Posterior cingulate gyrus (tissue), 11 donors: ENCODE measurements at regions not wholly inside any gene's neighbourhood (a gene's known extent, or its start where the extent isn't known, plus 50 kb on each side); places are given as distances from the start of the nearest gene placed in this dataset.
"Not testable (repeated sequence)": the region's sequence is repeated elsewhere in the genome, so short reads cannot be mapped to it uniquely, and the experiment has no call there.

ENCODE experiments used
- DNase-seq, 10 donors: peaks; one replicate each; pipeline versions ENCODE4 v3.0.0 to v3.0.0-alpha.2; 2020 to 2021; ENCODE audit warnings: mixed read lengths in 3 of 10
- intact Hi-C: fragments of 100-400 bp; cut with DNase I; formaldehyde crosslinking; loops from one replicate; pipeline ENCODE4 v1.15.1; 2023

DNA sequence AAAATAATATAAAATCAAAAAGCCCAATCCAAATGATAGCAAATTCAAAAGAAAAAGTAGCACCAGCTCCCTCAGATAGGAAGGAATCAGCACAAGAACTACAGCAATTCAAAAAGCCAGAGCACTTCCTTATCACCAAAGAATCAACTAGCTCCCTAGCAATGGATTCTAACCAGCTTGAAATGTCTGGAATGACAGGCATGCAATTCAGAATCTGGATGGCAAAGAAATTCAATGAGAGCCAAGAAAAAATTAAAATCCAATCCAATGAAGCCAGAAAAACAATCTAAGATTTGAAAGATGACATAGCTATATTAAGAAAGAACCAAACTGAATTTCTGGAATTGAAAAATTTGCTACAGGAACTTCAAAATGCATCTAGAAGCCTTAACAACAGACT is 1334.4 kb upstream of the ALCAM start:
- DNase-seq = no peak
- intact Hi-C loops = no loop called here

GRCh38 chr3:104040896-104041295 is 1325.8 kb upstream of the ALCAM start:
- no peak for DNase-seq
- intact Hi-C loops = no loop called here

GRCh38 chr3:104043001-104043543 is 1323.6 kb upstream of the ALCAM start:
- intact Hi-C loops = not testable (repeated sequence)
- peak in 4 of 10 donors; percentile 10 to 73 (median 36) for DNase-seq

- DNase-seq = no peak
- intact Hi-C loops = no loop called here
These were observed 1322.7 kb upstream of the ALCAM start for GRCh38 chr3:104044002-104044401.

DNA sequence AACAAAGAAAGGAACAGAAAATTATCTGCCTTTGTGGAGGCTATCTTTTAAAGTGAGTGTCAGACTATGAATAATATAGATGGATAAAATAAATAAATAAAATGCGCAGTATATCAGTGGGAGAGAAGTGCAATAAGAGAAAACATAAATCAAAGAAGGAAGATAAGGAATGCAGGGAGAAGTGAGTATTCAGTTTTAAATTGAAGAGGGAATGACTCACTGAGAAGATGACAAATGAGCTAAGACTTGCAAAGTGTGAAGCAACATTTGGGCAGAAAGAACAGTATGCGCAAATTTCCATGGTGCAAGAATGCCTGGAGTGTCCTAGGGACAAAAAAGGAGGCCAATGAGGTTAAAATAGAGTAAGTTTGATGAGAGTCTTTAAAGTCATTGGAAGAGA is 1300.1 kb upstream of the ALCAM start:
- intact Hi-C loops = no loop called here
- DNase-seq = no peak

DNA sequence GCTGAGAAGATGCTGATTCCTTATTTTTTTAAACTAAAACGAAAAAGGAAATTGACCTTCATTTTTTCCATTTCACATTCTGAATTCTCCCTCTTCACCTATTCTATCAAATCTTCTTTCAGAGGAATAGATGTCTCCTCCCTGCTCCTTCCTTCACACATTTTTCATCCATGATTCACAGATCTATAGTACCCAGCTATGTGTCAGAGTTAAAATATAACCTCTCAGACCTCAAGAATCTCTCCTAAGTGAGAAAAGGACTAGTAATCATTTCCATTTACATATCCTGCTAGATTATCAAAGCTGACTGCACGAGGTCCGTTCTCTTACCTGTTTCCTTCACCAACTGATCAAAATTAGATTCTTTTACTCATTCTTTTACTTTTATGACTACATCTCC is 1297.6 kb upstream of the ALCAM start:
- DNase-seq = no peak
- intact Hi-C loops = no loop called here

DNA sequence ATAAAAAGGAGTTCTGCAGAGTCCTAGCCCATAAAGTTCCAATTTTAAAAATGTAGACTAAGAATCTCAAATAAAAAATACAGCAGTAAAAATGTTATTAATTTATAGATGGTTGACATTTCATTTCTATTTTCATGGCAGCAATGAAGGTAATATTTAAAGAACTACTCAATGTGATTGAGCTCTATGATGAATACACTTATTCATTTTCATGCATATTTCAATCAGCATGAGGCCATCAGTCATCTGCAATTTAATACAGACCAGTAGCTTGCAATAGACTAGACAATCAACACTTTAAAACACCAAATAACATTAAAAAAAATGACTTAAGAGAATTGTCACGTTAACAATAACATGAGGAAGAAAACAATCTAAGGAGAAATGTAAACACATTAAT is 1295.8 kb upstream of the ALCAM start:
- intact Hi-C loops = no loop called here

GRCh38 chr3:104080088-104080626 is 1286.6 kb upstream of the ALCAM start:
- DNase-seq = no peak

More for the DNA sequence above, 1295.8 kb upstream of the ALCAM start:
- DNase-seq = no peak

GRCh38 chr3:104088738-104089137 is 1278.0 kb upstream of the ALCAM start:
- intact Hi-C loops = no loop called here
- DNase-seq = no peak

More at GRCh38 chr3:104080088-104080626, 1286.6 kb upstream of the ALCAM start:
- intact Hi-C loops = no loop called here

GRCh38 chr3:104089987-104090386 is 1276.7 kb upstream of the ALCAM start:
- intact Hi-C loops, DNase-seq: not testable (repeated sequence)

DNA sequence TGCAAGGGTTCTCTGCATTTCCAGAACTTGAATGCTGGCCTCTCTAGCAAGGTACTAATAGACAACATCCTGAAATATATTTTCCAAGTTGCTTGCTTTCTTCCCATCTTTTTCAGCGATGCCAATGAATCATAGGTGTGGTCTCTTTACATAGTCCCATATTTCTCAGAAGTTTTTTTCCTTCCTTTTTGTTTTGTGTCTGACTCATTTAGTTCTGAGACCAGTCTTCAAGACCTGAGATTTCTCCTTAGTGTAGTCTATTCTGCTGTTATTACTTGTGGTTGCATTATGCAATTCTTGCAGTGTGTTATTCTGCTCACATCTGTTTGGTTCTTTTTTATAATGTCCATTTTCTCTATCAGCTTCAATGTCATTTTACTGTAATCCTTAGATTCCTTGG is 1265.0 kb upstream of the ALCAM start:
- DNase-seq = no peak
- intact Hi-C loops = loop anchor here (10.0 kb wide), 1 partner anchor 1263 kb away; the partner anchor contains the start of gene ALCAM

GRCh38 chr3:104102386-104102785 is 1264.3 kb upstream of the ALCAM start:
- DNase-seq = no peak
- intact Hi-C loops = loop anchor here (10.0 kb wide), 1 partner anchor 1262 kb away; the partner anchor contains the start of gene ALCAM

DNA sequence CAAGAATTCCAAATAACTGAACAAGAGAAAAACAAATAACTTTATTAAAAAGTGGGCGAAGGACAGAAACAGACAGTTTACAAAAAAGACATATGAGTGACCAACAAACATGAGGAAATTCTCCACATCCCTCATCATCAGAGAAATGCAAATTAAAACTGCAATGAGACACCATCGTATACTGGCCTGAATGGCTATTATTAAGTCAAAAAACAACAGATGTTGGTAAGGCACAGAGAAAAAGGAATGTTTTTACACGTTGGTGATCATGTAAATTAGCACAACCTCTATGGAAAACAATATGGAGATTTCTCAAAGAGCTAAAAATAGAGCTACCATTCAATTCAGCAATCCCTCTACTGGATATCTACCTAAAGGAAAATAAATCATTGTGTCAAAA is 1260.4 kb upstream of the ALCAM start:
- intact Hi-C loops = loop anchor here (10.0 kb wide), 1 partner anchor 1259 kb away; the partner anchor contains the start of gene ALCAM
- no peak for DNase-seq

DNA sequence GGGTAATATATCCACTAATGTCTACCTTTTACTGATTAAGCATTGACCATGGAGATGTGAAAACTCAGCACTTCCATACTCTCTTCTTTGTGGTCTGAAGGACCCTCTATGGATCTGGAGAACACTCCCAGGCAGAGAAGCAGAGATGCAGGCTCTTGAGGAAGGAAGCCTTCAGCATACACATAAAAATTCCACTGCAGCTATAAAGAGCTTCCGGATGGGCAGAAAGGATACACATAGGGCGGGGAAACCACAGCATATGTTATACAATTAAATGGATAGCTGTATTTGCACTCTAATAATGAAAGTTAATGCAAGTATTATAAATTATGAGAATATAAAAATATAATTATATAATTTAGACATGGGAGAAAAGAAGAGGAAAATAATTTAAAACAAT is 1258.2 kb upstream of the ALCAM start:
- intact Hi-C loops = loop anchor here (10.0 kb wide), 1 partner anchor 1256 kb away; the partner anchor contains the start of gene ALCAM
- DNase-seq = no peak

GRCh38 chr3:104126463-104126862 is 1240.2 kb upstream of the ALCAM start:
- intact Hi-C loops = no loop called here
- DNase-seq = peak in 2 of 10 donors; percentile 20 to 32

DNA sequence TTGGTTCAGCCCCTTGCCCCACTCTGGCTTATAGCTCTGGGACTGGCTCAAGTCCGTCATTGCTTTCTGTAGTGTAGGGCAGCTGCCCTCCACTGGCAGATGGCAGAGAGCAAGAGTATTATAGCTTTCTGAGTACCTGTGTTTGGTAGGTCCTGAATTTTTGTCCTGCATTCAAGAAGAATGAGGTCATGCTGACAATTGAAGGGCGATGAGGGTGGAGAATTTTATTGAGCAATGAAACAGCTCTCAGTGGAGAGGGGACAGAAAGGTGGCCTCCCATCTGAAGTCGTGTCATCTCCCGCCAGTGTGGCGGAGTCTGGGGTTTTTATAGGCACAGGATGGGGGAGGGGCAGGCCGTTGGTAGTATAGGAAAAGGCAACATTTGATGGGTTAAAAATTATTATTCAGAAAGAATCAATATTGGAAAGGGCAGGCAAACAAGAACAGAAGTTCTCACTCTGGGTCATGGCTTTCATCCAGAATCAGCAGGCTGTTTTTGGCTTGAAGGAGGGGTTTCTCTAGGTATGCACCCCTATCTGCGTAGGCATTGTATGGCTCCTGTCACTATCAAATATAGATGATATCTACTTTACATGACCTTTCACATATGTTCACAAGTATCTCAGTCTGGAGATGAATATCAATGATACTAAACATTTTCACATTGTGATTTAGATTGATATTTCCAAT is 1239.7 kb upstream of the ALCAM start:
- DNase-seq = peak in 1 of 10 donors; percentile 24
- intact Hi-C loops = no loop called here

- intact Hi-C loops = no loop called here
- no peak for DNase-seq
These were observed 1238.9 kb upstream of the ALCAM start for GRCh38 chr3:104127830-104128229.

DNA sequence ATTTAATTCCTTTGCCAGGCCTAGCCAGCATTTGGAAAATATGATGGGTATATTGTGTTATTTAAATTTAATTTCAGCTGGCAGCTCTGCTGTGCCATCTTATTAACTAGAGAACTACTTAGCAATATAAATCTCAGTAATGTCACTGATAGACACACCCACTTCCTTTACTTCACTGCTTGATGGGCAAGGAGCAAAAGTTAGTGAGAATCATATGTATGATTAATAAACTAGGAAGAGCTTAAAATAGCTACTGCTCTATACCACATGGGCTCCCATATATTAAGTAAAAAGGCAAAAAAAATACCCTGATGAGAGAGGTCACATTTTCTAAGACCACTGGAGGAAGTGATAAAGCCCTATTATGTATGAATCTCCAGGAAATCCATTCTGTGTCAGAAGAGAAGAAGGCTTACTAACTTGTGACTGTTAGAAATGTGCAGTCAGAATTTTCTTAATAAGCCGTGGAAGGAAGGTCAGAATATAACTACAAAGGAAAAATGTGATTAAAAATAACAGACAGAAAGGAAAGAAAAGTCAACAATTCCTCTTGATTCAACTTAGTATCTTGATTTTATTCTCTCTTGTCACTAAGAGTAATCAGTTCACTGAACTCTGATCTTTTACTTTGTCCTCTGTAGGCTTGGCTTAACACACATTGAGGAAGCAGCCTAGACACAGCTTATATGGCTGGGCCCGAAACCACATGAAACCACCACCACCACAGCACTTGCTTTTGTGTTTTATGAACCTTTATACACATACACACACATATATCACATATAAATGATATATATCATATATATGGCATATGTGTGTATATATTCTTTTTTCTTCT is 1233.9 kb upstream of the ALCAM start:
- no peak for DNase-seq
- intact Hi-C loops = no loop called here

DNA sequence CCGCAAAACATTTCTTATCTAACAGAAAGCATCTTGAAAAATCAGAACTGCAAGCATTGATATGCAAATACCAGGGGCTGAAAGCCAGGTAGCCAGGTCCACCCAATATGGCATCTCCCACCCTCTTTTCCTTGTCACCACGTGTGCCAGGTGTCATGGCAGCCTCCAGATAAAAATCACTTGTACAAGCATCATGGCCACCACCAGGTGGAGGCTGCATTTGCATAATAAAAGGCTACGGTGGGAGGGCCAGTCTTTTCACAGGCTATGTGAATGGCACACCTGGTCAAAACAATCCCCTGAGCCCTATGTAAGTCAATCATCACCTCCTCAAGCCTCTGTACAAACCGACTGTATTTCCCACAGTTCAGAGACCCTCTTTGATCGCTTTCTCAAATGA is 1233.1 kb upstream of the ALCAM start:
- peak in 1 of 10 donors; percentile 31 for DNase-seq
- intact Hi-C loops = no loop called here

DNA sequence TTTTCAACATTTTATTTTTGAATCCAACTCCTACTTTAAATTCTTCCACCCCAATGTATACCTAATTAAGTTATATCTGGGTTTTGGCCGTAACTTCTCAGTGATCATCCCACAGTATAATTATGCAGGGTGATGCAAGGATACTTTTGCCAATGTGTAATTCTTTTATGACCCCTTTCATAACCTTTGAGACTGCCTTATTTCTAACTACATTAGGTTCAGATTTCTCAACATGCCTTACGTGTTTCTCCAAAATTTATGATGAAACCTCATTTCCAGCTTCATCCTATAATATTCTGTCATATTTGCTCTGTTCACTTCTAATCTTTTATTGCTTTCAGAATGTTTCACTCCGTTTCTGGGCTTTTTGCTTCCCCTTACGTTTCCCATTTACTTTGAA is 1229.6 kb upstream of the ALCAM start:
- intact Hi-C loops = no loop called here
- no peak for DNase-seq

- intact Hi-C loops = no loop called here
- no peak for DNase-seq
These were observed 1221.5 kb upstream of the ALCAM start for GRCh38 chr3:104145164-104145563.
